ENCODE measurements at regions not wholly inside any gene's neighbourhood (a gene's known extent, or its start where the extent isn't known, plus 50 kb on each side); places are given as distances from the start of the nearest gene placed in this dataset.

DNA sequence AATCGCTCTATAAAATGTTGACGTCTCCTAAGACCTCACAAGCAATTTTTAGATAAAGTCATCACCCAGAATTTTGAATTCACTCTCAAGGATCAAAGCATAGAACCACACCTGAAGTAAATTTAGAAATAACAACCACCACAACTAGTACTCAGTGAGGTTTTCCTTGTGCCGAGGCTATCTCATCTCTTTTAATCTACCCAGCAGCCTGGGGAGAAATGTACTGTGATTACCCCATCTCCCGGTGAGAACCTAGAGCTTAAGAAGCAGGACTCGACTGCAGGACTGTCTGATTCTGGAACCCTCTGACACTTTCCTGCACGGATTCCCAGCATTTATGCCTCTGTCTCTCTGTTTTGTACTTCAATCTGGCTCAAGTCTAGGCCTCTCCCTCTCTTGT lies 180.9 kb upstream of the PLXNC1 start:
- in situ Hi-C loops (cut with MboI; ENCODE audit: low pct_unique_long_range_greater_than_20kb in 2 of 9, low sequenced_read_pairs in 9 of 9, unreplicated experiment in 9 of 9), result no loop called here
- Histone ChIP-seq H3K4me3 (no peak overlapping the region), H3K4me1 (replicated peaks in 1 of 2) (peaks cover 2 to 3% of the 10 kb centered on the region in 2 donors), H3K27ac (no peak overlapping the region)
- WGBS, 10 experiments, result 36 to 100% (median 100%) methylated on average over 1 to 6 of the region's 6 CpGs; no CpG with 5 or more reads in 3 of the 10 experiments
- no peak for ATAC-seq (replicated peaks in 6 of 8)

DNA sequence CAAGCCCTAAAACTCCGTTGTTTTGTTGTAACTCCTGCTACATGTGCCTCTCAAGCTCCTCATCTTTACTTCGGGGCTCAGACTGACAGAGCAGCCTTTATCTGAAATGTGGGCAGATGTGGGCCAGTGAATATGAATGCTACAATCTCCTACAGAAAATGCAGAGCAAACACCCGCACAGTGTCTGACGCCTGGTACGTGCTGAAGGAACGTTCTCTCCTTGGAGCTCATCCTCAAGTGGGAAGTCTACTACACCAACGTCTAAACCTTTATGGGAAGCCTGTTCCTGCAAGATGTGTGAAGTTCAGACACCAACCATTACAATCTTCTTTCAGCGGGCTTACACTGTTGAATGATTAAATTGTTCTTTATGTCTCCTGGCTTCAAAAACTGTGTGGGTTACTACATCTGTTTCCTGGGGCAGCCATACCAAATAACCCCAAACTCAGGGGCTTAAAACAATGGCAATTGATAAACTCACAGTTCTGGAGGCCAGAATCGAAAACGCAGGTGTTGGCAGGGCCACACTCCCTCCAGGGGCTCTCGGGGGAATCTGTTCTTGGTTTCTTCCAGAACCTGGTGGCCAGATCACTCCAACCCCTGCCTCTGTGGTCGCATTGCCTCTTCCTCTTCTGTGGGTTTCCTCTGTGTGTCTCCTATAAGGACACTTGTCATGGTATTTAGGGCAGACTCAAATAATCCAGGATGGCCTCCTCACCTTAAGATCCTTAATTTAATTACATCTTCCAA lies 179.7 kb upstream of the PLXNC1 start:
- Histone ChIP-seq H3K27ac (no peak overlapping the region), H3K4me3 (no peak overlapping the region), H3K4me1 (replicated peaks in 1 of 2) (peaks cover 2 to 3% of the 10 kb centered on the region in 2 donors)
- WGBS, 10 experiments, result 48 to 100% (median 91%) methylated on average over 1 to 5 of the region's 12 CpGs; no CpG with 5 or more reads in 1 of the 10 experiments
- in situ Hi-C loops (cut with MboI; ENCODE audit: low pct_unique_long_range_greater_than_20kb in 2 of 9, low sequenced_read_pairs in 9 of 9, unreplicated experiment in 9 of 9), result no loop called here
- no peak for ATAC-seq (replicated peaks in 6 of 8)

DNA sequence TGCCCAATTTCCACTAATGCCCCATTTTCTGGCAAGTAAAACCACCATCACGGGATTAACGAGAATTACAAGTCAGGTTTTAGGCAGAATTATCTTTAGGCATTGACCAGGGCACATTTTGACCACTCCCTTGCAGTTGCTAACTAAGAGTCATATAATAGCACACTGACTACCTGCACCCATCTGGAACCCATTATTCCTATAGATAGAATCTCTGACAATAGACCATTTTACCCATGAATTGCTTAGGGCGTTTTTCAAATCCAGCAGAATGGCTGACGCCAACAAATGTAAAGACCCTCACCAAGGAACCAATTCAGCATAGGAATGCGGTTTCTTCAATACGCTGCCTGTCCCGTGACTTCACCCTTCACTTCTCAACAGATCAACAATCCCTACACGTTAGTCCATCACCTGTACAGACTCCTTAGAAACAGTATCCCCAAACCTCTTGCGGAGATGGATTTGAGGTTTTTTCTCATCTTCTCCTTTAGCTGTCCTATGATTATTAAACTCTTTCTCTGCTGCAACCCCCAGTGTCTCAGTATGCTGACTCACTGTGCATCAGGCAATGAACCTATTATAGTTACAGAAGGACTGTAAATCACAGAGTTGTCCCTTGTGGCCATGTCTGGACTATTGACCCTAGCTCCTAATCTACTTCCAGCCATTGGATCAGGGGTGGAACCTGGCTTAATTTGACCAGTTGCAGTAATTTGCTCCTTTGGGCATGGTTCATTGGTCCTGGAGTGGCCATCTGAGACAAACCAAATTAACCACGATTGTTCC lies 177.3 kb upstream of the PLXNC1 start:
- no peak overlapping the region for H3K27ac ChIP-seq
- no peak overlapping the region for H3K4me3 ChIP-seq
- H3K4me1 ChIP-seq (replicated peaks in 1 of 2), result peaks cover 2 to 3% of the 10 kb centered on the region in 2 donors
- WGBS, 10 experiments, result 39 to 89% (median 76%) methylated on average over 2 to 10 of the region's 10 CpGs; no CpG with 5 or more reads in 2 of the 10 experiments
- in situ Hi-C loops (cut with MboI; ENCODE audit: low pct_unique_long_range_greater_than_20kb in 2 of 9, low sequenced_read_pairs in 9 of 9, unreplicated experiment in 9 of 9), result no loop called here
- ATAC-seq (replicated peaks in 6 of 8), result peak in 3 of 8 experiments; percentile 26 to 62 (median 42)

DNA sequence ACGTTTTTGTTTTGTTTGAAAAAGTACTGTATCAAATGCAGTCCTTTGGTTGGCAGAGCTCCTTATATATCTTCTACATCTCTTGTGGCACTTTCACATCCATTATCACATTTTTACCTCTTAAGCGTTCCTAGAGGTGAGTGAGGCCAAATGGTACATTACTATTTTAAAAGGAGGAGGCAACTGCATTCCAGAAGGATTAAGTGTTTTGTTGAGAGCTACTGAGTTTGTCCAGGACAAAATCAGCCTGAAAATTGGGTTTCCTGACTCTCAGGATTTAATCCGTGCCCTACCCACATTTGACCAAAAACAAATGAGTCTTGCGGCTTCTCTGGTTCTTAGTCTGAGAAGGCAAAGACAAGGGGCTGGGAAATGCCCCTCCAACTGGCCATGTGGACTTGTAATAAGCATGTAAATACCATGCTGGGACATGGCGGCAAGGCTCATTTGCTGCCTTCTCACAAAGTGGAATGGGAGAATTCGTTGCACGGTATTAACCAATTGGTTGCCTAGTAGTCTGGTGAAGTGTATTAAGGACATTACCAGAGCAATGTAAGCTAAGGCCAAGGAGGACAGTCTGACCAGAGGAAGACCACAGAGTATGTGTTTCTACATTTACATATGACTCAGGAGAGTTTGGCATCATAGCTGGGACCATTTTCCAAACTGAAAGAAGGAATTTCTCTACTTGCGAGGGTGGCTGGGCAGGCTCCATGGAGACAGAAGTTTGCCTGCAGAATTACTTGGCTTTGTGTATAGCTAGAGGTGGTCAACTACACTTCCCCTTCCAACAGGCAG lies 175.8 kb upstream of the PLXNC1 start:
- no peak overlapping the region for H3K4me3 ChIP-seq
- WGBS, 10 experiments, result 36 to 97% (median 76%) methylated on average over 3 to 7 of the region's 8 CpGs; no CpG with 5 or more reads in 1 of the 10 experiments
- in situ Hi-C loops (cut with MboI; ENCODE audit: low pct_unique_long_range_greater_than_20kb in 2 of 9, low sequenced_read_pairs in 9 of 9, unreplicated experiment in 9 of 9), result no loop called here
- H3K27ac ChIP-seq, result no peak overlapping the region
- ATAC-seq (replicated peaks in 6 of 8), result peak in 1 of 8 experiments; percentile 79
- peaks cover 2 to 3% of the 10 kb centered on the region in 2 donors for H3K4me1 ChIP-seq (replicated peaks in 1 of 2)

DNA sequence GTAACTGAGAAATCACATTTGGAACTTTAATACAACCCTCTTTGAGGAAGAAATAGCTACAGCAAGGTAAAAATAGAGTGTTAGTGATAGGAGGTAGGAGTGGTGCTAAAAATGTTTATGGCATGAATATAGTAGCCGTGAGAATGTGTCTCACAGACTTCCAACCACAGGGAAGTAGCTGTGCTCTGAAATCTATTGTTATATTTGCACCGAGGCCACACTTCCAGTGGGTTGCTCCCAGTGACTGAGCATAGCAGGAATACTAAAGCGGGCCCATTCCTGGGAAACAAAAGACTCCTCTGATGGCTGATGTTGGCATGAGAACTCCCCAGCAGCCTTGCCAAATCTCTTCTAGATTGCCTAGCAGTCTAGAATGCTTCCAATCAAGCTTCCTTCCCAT lies 174.1 kb upstream of the PLXNC1 start:
- 58 to 83% (median 80%) methylated on average over 1 to 3 of the region's 3 CpGs; no CpG with 5 or more reads in 3 of the 10 experiments for WGBS, 10 experiments
- H3K4me1 ChIP-seq (replicated peaks in 1 of 2), result peaks cover 2 to 3% of the 10 kb centered on the region in 2 donors
- in situ Hi-C loops (cut with MboI; ENCODE audit: low pct_unique_long_range_greater_than_20kb in 2 of 9, low sequenced_read_pairs in 9 of 9, unreplicated experiment in 9 of 9), result no loop called here
- no peak overlapping the region for H3K27ac ChIP-seq
- no peak overlapping the region for H3K4me3 ChIP-seq
- no peak for ATAC-seq (replicated peaks in 6 of 8)

DNA sequence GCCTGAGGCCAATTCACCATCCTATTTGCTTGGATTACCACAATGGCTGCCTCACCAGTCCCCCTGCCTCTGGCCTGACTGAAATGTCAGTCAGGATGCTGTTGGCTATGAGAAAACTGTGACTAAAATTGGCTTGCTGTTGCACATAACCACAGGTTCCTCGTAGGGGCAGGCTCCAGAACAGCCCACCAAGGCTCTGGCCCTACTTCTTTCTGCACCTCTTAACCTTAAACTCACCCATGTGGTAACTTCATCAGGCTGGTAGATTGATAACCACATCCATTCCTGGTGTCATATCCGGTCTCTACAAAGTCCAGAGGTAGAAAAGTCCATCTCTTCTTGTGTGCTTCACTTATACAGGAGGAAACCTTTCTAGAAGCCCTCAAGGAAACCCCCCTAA lies 172.4 kb upstream of the PLXNC1 start:
- no peak overlapping the region for H3K4me3 ChIP-seq
- ATAC-seq (replicated peaks in 6 of 8), result no peak
- H3K27ac ChIP-seq, result no peak overlapping the region
- in situ Hi-C loops (cut with MboI; ENCODE audit: low pct_unique_long_range_greater_than_20kb in 2 of 9, low sequenced_read_pairs in 9 of 9, unreplicated experiment in 9 of 9), result loop anchor here in 2 of 9 experiments (25.0 kb wide), 1 partner anchor 111 kb away; no protein-coding TSS in a partner anchor
- peaks cover 2 to 3% of the 10 kb centered on the region in 2 donors for H3K4me1 ChIP-seq (replicated peaks in 1 of 2)
- WGBS, 10 experiments, result 25 to 100% (median 61%) methylated on average over 1 to 2 of the region's 2 CpGs; no CpG with 5 or more reads in 4 of the 10 experiments

DNA sequence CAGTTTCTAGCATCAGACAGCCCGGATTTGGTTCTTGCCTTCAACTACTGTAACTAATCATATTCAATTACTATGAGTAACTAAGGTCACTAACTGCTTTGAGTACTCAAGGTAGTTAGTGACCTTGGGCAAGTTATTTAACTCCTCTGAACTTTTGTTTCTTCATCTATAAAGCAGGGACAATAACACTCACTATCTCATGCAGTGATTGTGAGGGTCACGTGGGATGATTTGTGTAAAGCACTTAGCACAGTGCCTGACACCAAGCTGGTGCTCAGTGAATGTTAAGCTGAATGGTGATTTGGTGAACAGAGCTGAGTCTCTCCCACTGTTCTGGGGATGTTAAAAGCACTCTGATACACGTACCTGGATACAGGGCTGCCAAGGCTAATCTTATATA lies 171.3 kb upstream of the PLXNC1 start:
- 69 to 95% (median 80%) methylated on average over 1 to 3 of the region's 3 CpGs; no CpG with 5 or more reads in 5 of the 10 experiments for whole genome bisulfite sequencing, 10 experiments
- Histone ChIP-seq H3K4me3 (no peak overlapping the region), H3K27ac (no peak overlapping the region), H3K4me1 (replicated peaks in 1 of 2) (peaks cover 0 to 2% of the 10 kb centered on the region in 2 donors)
- in situ Hi-C loops (cut with MboI; ENCODE audit: low pct_unique_long_range_greater_than_20kb in 2 of 9, low sequenced_read_pairs in 9 of 9, unreplicated experiment in 9 of 9), result loop anchor here in 2 of 9 experiments (25.0 kb wide), 1 partner anchor 110 kb away; no protein-coding TSS in a partner anchor
- no peak for ATAC-seq (replicated peaks in 6 of 8)

DNA sequence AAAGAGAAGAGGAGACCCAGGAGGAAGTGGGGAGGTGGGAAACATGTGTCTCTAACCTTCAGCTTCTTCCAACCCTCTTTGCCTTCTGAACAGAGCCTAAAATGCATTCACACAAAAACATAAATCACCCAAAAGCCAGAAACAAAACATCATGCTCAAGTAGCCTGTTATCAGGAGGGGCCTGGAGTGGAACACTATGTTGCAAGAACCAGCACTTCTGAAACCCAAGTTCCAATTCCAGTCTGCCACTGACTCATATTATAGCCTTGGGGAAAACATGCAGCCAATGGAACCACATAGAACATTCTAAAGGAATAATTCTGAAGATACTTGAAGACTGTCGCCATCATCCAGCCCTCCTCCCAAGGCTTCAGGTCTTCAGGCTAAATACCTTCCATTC lies 169.8 kb upstream of the PLXNC1 start:
- Histone ChIP-seq H3K27ac (no peak overlapping the region), H3K4me1 (replicated peaks in 1 of 2) (peaks cover 0 to 11% of the 10 kb centered on the region in 2 donors), H3K4me3 (no peak overlapping the region)
- peak in 2 of 8 experiments; percentile 64 to 95 for ATAC-seq (replicated peaks in 6 of 8)
- in situ Hi-C loops (cut with MboI; ENCODE audit: low pct_unique_long_range_greater_than_20kb in 2 of 9, low sequenced_read_pairs in 9 of 9, unreplicated experiment in 9 of 9), result loop anchor here in 2 of 9 experiments (25.0 kb wide), 1 partner anchor 109 kb away; no protein-coding TSS in a partner anchor
- 67 to 100% (median 92%) methylated on average over 1 of the region's 1 CpG; no CpG with 5 or more reads in 6 of the 10 experiments for WGBS, 10 experiments

DNA sequence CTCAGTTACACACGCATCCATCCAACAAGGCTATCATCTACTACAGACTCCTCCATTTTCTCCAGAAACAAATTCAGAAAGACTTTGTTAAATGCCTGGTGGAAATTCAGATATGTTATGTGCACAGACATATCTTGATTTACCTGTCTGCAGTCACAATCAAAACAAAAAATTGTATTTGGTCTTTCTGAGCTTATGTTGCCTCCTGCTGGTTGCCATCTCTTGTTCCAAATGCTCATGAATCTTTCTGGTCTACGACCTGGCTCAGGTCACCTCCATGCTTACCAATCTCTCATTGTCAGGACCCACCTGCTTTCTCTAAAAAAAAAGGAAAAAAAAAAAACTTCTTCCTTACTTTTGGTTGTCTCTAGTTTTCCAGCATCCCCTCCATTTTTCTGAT lies 169.2 kb upstream of the PLXNC1 start:
- no peak for ATAC-seq (replicated peaks in 6 of 8)
- H3K4me1 ChIP-seq (replicated peaks in 1 of 2), result peaks cover 0 to 11% of the 10 kb centered on the region in 2 donors
- H3K27ac ChIP-seq, result no peak overlapping the region
- H3K4me3 ChIP-seq, result no peak overlapping the region
- in situ Hi-C loops (cut with MboI; ENCODE audit: low pct_unique_long_range_greater_than_20kb in 2 of 9, low sequenced_read_pairs in 9 of 9, unreplicated experiment in 9 of 9), result loop anchor here in 2 of 9 experiments (25.0 kb wide), 1 partner anchor 108 kb away; no protein-coding TSS in a partner anchor
- 54 to 100% (median 75%) methylated on average over 1 to 2 of the region's 2 CpGs; no CpG with 5 or more reads in 4 of the 10 experiments for WGBS, 10 experiments

DNA sequence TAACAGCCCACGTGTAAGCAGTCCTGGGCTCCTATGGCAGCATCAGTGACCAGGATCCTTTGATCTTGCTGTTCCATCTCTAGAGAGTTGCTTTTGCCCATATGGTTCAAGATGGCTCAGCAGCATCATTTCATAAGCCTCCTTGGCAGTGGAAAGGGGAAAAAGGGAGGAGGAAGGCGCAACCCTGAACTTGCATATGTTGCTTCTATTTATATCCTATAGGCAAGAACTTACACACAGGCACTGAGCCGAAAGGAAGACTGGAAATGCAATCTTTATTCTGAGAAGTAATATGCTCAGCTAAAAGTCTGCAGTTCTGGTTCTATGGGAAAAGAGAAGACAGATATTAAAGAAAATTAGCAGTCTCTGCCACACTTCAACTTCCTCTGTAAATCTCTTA lies 167.7 kb upstream of the PLXNC1 start:
- in situ Hi-C loops (cut with MboI; ENCODE audit: low pct_unique_long_range_greater_than_20kb in 2 of 9, low sequenced_read_pairs in 9 of 9, unreplicated experiment in 9 of 9), result loop anchor here in 2 of 9 experiments (25.0 kb wide), 1 partner anchor 107 kb away; no protein-coding TSS in a partner anchor
- ATAC-seq (replicated peaks in 6 of 8), result no peak

DNA sequence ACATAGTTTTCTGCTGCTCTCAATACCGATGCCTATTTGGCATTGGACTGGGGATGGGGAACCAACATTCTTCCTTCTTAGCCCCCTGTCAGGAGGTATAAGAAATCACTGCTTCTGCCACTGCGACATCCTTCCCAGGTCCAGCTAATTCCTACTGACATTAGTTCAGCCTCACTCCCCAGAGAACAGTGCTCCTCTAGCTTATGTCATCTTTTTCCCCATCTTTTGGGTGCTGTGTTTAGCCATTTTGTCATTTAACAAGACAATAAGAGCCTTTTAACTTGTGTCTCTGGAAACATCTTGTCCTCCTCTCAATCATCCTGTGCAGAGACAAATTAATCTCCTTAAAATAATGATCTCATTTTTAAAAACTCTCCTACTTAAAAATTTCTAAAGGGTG lies 167.0 kb upstream of the PLXNC1 start:
- H3K4me3 ChIP-seq, result no peak overlapping the region
- peak in 2 of 8 experiments; percentile 54 to 65 for ATAC-seq (replicated peaks in 6 of 8)
- no peak overlapping the region for H3K27ac ChIP-seq
- WGBS, 10 experiments, result 67 to 100% (median 88%) methylated on average over 1 to 2 of the region's 2 CpGs; no CpG with 5 or more reads in 1 of the 10 experiments
- in situ Hi-C loops (cut with MboI; ENCODE audit: low pct_unique_long_range_greater_than_20kb in 2 of 9, low sequenced_read_pairs in 9 of 9, unreplicated experiment in 9 of 9), result loop anchor here in 2 of 9 experiments (25.0 kb wide), 1 partner anchor 106 kb away; no protein-coding TSS in a partner anchor
- peaks cover 0 to 11% of the 10 kb centered on the region in 2 donors for H3K4me1 ChIP-seq (replicated peaks in 1 of 2)

More for the DNA sequence above, 167.7 kb upstream of the PLXNC1 start:
- Histone ChIP-seq H3K4me1 (replicated peaks in 1 of 2) (peaks cover 0 to 11% of the 10 kb centered on the region in 2 donors), H3K27ac (no peak overlapping the region), H3K4me3 (no peak overlapping the region)
- 50 to 100% (median 80%) methylated on average over 1 to 2 of the region's 3 CpGs; no CpG with 5 or more reads in 5 of the 10 experiments for WGBS, 10 experiments

DNA sequence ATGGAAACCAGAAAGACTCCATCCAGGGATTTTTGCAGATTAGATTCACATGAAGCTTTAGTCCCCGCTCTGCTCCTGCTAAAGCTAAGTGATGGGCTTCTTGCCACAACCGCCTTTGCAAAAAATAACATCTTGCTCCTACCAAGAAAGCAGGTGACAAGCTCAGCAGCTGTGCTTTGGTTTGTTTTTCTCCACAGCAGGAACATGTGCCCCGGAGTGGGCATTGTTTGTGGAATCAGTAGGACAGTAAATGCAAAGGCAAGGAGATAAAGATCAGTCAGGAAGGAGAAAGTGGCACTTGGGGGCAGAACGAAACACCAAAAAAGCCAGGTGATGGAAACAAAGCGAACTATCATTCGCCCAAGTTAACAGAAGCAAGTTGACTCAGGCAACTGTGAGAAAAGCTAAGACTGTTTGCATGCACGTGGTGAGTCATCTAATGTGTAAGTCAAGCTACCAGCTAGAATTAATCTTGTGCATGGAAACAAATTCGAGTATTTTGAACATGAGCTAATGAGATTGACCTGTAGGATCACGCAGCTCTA lies 165.5 kb upstream of the PLXNC1 start:
- ATAC-seq (replicated peaks in 6 of 8), result peak in 7 of 8 experiments; percentile 41 to 91 (median 72)
- WGBS, 10 experiments, result 39 to 85% (median 60%) methylated on average over 1 to 9 of the region's 9 CpGs
- no peak overlapping the region for H3K27ac ChIP-seq

More for the DNA sequence above, 165.5 kb upstream of the PLXNC1 start:
- in situ Hi-C loops (cut with MboI; ENCODE audit: low pct_unique_long_range_greater_than_20kb in 2 of 9, low sequenced_read_pairs in 9 of 9, unreplicated experiment in 9 of 9), result loop anchor here in 2 of 9 experiments (25.0 kb wide), 1 partner anchor 104 kb away; no protein-coding TSS in a partner anchor
- Histone ChIP-seq H3K4me1 (replicated peaks in 1 of 2) (peaks cover 0 to 11% of the 10 kb centered on the region in 2 donors), H3K4me3 (no peak overlapping the region)

All from motor neuron (in vitro differentiated cells).